Loucy (cell line): ENCODE measurements at regions not wholly inside any gene's neighbourhood (a gene's known extent, or its start where the extent isn't known, plus 50 kb on each side); places are given as distances from the start of the nearest gene placed in this dataset.

Experiments
- H2AFZ ChIP-seq: fragments of 200-600 bp; sonication (generic); 2 replicates; pipeline ENCODE4 v1.6.0; 2016; ENCODE audit warnings: antibody characterized with exemption, mild to moderate bottlenecking, low read length, moderate library complexity
- H3F3A ChIP-seq: fragments of 200-600 bp; 2 replicates; pipeline ENCODE4 v1.6.0; 2016; ENCODE audit warnings: antibody characterized with exemption, low read depth, mild to moderate bottlenecking
- H3K27me3 ChIP-seq: fragments of 200-600 bp; sonication (generic); 2 replicates; pipeline ENCODE4 v1.6.1; 2014; ENCODE audit warnings: low read length, mild to moderate bottlenecking; ENCODE audit not compliant: insufficient read depth, poor library complexity, severe bottlenecking
- H3K36me3 ChIP-seq: fragments of 200-600 bp; sonication (generic); 2 replicates; pipeline ENCODE4 v1.6.1; 2016; ENCODE audit warnings: low read length; ENCODE audit not compliant: insufficient read depth
- H3K4me1 ChIP-seq: fragments of 200-600 bp; sonication (generic); 2 replicates; pipeline ENCODE4 v1.5.1; 2014; ENCODE audit warnings: low read length, mild to moderate bottlenecking; ENCODE audit not compliant: insufficient read depth, poor library complexity, severe bottlenecking
- H3K4me2 ChIP-seq: fragments of 200-600 bp; sonication (generic); 2 replicates; pipeline ENCODE4 v1.6.0; 2014; ENCODE audit warnings: antibody characterized with exemption, low read length, low read depth, mild to moderate bottlenecking; ENCODE audit not compliant: poor library complexity, severe bottlenecking
- H3K4me3 ChIP-seq: fragments of 200-600 bp; sonication (generic); 2 replicates; pipeline ENCODE4 v1.5.1; 2014; ENCODE audit warnings: low read length, mild to moderate bottlenecking, mixed read lengths; ENCODE audit not compliant: poor library complexity, severe bottlenecking
- H3K79me2 ChIP-seq: fragments of 200-600 bp; sonication (generic); 2 replicates; pipeline ENCODE4 v1.6.1; 2014; ENCODE audit warnings: low read length; ENCODE audit not compliant: insufficient read depth
- H3K9ac ChIP-seq: fragments of 200-600 bp; sonication (generic); 2 replicates; pipeline ENCODE4 v1.6.0; 2014; ENCODE audit warnings: mild to moderate bottlenecking, low read depth, low read length, moderate library complexity; ENCODE audit not compliant: poor library complexity, severe bottlenecking
- H3K9me2 ChIP-seq: fragments of 200-600 bp; sonication (generic); replicated peaks from 2 replicates; pipeline ENCODE4 v1.6.1; 2016; ENCODE audit warnings: low read depth, low read length, mixed read lengths
- H3K9me3 ChIP-seq: fragments of 200-600 bp; sonication (generic); 2 replicates; pipeline ENCODE4 v1.6.1; 2014; ENCODE audit warnings: mild to moderate bottlenecking, antibody characterized with exemption, low read length, low read depth; ENCODE audit not compliant: insufficient read depth
- H4K20me1 ChIP-seq: fragments of 200-600 bp; sonication (generic); 2 replicates; pipeline ENCODE4 v1.6.0; 2014; ENCODE audit warnings: antibody characterized with exemption, low read length, mild to moderate bottlenecking; ENCODE audit not compliant: insufficient read depth, poor library complexity, severe bottlenecking
- EZH2phosphoT487 ChIP-seq: fragments of 200-600 bp; IDR thresholded peaks from 2 replicates; pipeline ENCODE4 v1.6.1; 2018; ENCODE audit warnings: antibody characterized with exemption, mild to moderate bottlenecking, moderate library complexity, borderline replicate concordance
- TF ChIP-seq, protein P1 (sequence below): fragments of 200-600 bp; sonication (generic); conservative IDR thresholded peaks from 2 replicates; pipeline ENCODE4 v1.5.1; 2014; ENCODE audit warnings: mild to moderate bottlenecking, antibody characterized with exemption, low read length

DNA sequence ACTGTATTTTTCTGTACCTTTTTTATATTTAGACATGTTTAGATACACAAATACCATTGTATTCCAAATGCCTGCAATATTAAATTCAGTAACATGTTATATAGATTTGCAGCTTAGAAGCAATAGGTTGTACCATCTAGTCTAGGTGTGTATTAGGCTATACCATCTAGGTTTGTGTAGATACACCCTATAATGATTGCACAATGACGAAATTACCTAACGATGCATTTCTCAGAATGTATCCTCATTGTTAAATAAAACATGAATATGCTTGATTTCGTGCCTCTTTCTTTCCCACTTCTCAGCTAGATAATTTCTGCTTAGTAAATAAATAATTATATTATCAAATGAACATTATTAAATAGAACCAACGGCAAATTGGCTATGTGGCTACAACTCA, 653.0 kb downstream of the EPM2A start:
- Histone ChIP-seq H3K79me2 (no peaks in the 10 kb centered on the region), H3K9ac (no peak overlapping the region), H3K36me3 (no peaks in the 10 kb centered on the region), H2AFZ (no peak overlapping the region), H3K9me3 (no peaks in the 10 kb centered on the region), H3F3A (no peaks in the 10 kb centered on the region), H3K4me2 (no peak overlapping the region), H4K20me1 (no peaks in the 10 kb centered on the region), H3K9me2 (no peaks in the 10 kb centered on the region), H3K4me3 (no peak overlapping the region), H3K4me1 (no peaks in the 10 kb centered on the region), H3K27me3 (no peaks in the 10 kb centered on the region)
- no peak for TF ChIP-seq EZH2phosphoT487
- TF ChIP-seq, protein P1, sequence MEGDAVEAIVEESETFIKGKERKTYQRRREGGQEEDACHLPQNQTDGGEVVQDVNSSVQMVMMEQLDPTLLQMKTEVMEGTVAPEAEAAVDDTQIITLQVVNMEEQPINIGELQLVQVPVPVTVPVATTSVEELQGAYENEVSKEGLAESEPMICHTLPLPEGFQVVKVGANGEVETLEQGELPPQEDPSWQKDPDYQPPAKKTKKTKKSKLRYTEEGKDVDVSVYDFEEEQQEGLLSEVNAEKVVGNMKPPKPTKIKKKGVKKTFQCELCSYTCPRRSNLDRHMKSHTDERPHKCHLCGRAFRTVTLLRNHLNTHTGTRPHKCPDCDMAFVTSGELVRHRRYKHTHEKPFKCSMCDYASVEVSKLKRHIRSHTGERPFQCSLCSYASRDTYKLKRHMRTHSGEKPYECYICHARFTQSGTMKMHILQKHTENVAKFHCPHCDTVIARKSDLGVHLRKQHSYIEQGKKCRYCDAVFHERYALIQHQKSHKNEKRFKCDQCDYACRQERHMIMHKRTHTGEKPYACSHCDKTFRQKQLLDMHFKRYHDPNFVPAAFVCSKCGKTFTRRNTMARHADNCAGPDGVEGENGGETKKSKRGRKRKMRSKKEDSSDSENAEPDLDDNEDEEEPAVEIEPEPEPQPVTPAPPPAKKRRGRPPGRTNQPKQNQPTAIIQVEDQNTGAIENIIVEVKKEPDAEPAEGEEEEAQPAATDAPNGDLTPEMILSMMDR, result no peak

DNA sequence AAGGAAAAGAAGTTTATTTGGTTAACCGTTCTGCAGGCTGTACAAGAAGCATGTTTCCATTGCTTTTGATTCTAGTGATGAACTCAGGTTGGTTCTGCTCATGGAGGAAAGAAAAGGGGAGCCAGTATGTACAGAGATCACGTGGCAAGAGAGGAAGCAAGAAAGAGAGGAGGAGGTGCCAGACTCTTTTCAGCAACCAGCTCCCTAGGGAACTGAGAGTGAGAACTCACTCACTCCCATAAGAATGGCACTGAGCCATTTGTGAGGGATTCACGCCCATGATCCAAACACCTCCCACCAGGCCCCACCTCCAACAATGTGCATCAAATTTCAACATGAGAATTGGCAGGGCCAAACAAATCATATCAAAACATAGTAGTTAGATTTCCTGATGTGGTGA, 649.1 kb downstream of the EPM2A start:
- Histone ChIP-seq H4K20me1 (no peaks in the 10 kb centered on the region), H3K36me3 (no peaks in the 10 kb centered on the region), H3F3A (no peaks in the 10 kb centered on the region), H3K4me3 (no peak overlapping the region), H3K4me1 (no peaks in the 10 kb centered on the region), H3K4me2 (no peak overlapping the region), H2AFZ (no peak overlapping the region), H3K9me3 (no peaks in the 10 kb centered on the region), H3K27me3 (no peaks in the 10 kb centered on the region), H3K79me2 (no peaks in the 10 kb centered on the region), H3K9me2 (no peaks in the 10 kb centered on the region), H3K9ac (no peak overlapping the region)
- TF ChIP-seq EZH2phosphoT487, result no peak
- TF ChIP-seq, protein P1, result no peak

DNA sequence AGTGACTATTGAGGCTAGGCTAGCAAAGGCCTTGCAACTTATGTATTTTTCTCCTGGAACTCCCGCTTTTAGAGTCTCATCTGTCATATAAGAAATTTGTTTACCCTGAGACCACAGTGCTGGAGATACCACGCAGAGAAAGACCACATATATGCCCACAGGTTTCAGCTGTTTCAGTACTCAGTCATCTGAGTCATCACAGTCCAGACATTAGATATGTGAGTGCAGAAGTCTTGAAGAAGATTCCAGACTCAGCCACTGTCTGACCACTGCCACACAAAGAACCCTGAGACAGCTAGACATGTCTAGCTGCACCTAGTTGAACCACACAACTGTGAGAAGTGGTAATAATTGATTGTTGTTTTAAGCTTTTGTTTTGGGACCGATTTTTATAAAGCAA, 648.3 kb downstream of the EPM2A start:
- Histone ChIP-seq H4K20me1 (no peaks in the 10 kb centered on the region), H3K79me2 (no peaks in the 10 kb centered on the region), H3K4me1 (no peaks in the 10 kb centered on the region), H3K4me2 (no peak overlapping the region), H2AFZ (no peak overlapping the region), H3K9ac (no peak overlapping the region), H3K27me3 (no peaks in the 10 kb centered on the region), H3F3A (no peaks in the 10 kb centered on the region), H3K36me3 (no peaks in the 10 kb centered on the region), H3K9me3 (no peaks in the 10 kb centered on the region), H3K9me2 (no peaks in the 10 kb centered on the region), H3K4me3 (no peak overlapping the region)
- no peak for TF ChIP-seq EZH2phosphoT487
- TF ChIP-seq, protein P1, result no peak
